ENCODE measurements at regions not wholly inside any gene's neighbourhood (a gene's known extent, or its start where the extent isn't known, plus 50 kb on each side); places are given as distances from the start of the nearest gene placed in this dataset.

DNA sequence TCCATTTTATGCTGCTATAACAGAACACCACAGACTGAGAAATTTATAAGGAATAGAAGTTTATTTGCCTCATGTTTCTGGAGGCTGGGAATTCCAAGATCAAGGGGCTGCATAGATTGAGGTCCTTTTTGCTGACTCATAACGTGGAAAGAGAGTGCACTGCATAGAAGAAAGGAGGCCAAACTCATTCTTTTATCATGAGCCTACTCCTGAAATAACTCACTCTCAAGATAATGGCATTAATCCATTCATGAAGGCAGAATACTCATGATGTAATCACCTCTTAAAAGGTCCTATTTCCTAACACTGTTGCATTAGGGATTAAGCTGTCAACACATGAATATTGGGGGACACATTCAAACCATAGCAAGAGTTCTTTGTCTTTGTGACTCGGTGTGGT, 60.0 kb upstream of the FBXO33 start:
- TF ChIP-seq, protein P1, sequence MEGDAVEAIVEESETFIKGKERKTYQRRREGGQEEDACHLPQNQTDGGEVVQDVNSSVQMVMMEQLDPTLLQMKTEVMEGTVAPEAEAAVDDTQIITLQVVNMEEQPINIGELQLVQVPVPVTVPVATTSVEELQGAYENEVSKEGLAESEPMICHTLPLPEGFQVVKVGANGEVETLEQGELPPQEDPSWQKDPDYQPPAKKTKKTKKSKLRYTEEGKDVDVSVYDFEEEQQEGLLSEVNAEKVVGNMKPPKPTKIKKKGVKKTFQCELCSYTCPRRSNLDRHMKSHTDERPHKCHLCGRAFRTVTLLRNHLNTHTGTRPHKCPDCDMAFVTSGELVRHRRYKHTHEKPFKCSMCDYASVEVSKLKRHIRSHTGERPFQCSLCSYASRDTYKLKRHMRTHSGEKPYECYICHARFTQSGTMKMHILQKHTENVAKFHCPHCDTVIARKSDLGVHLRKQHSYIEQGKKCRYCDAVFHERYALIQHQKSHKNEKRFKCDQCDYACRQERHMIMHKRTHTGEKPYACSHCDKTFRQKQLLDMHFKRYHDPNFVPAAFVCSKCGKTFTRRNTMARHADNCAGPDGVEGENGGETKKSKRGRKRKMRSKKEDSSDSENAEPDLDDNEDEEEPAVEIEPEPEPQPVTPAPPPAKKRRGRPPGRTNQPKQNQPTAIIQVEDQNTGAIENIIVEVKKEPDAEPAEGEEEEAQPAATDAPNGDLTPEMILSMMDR (IDR thresholded peaks at IDR 0.05), result no peak
- no peak for TF ChIP-seq ZFX (IDR thresholded peaks at IDR 0.05; ENCODE audit: borderline replicate concordance)

GRCh38 chr14:39491134-39491571, 58.9 kb upstream of the FBXO33 start:
- H3K27ac ChIP-seq, result no peak overlapping the region
- TF ChIP-seq, protein P1 (IDR thresholded peaks at IDR 0.05), result peak; percentile 73
- TF ChIP-seq ZFX (IDR thresholded peaks at IDR 0.05; ENCODE audit: borderline replicate concordance), result no peak

More for the DNA sequence above, 60.0 kb upstream of the FBXO33 start:
- no peak overlapping the region for H3K27ac ChIP-seq

DNA sequence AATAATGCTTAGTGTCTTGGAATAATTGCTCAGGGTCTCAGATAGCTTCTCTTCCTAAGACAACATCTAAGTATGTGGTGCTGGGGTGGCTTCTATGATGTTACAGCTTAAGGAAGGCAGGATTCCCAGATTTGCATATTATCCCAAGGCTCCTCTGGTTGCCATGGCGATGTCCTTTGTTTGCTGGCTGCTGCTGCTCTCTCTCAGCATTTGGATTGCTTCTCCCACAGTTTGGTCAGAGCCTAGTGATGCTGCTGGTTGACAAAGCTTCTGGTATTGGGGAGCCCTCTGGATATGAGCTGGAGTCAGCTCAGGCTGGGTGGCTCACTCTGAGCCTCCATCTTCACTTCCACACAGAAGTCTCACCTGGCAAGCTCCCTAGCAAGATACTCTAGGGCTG, 56.4 kb upstream of the FBXO33 start:
- no peak for TF ChIP-seq ZFX (IDR thresholded peaks at IDR 0.05; ENCODE audit: borderline replicate concordance)
- TF ChIP-seq, protein P1 (IDR thresholded peaks at IDR 0.05), result no peak
- H3K27ac ChIP-seq, result no peak overlapping the region

- TF ChIP-seq, protein P1 (IDR thresholded peaks at IDR 0.05), result no peak
- TF ChIP-seq ZFX (IDR thresholded peaks at IDR 0.05; ENCODE audit: borderline replicate concordance), result no peak
- no peak overlapping the region for H3K27ac ChIP-seq
Measured at GRCh38 chr14:39483682-39484081, 51.4 kb upstream of the FBXO33 start.

All from 22Rv1 (cell line).